HT1080 (cell line): ENCODE measurements at regions not wholly inside any gene's neighbourhood (a gene's known extent, or its start where the extent isn't known, plus 50 kb on each side); places are given as distances from the start of the nearest gene placed in this dataset.
"Not testable (repeated sequence)": the region's sequence is repeated elsewhere in the genome, so short reads cannot be mapped to it uniquely, and the experiment has no call there.

Source experiments
- DNase-seq: peaks from one replicate; pipeline ENCODE4 v3.0.0-alpha.2; 2015; ENCODE audit warnings: low read depth

GRCh38 chr5:91315701-91316100, 67.4 kb downstream of the ARRDC3 start:
- DNase-seq: no peak

DNA sequence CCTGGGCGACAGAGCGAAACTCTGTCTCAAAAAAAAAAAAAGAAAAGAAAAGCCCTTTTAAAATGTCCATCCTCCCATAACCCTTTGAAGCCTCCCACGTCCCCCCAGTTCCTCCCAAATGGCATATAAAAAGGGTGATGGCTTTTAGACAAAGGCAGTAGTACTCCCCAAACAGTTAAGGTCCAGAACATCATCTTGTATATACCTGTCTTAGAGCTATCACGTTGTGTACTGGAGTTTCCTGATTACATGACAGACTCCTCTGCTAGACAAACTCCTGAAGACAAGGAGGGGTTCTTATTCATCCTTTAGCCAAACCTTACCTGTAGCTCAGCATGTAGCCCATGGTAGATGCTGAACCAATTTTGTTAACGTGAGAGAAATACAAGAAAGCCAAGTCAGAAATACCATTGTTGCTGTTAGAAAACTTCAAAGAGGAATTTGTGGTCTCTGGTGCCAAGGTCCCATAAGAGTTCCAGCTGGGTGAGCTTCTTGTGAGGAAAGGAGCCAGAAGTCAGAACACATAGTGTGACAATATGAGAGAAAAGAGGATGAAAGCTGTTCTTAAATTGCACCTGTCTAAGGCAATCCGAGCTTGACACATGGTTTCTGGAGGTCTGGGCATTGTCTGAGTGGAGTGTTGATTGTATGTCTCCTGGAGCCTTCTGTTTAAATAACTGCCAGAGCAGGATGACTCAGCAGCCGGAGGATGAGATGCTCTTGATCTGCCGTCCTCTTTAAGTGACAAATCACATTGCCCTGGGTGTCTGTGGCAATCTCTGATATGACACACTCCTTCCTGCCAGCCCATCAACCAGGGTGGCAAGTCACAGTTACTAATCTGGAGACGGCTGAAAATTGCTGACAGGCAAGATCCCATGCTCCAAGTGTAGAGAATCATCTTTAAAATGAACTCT, 69.1 kb downstream of the ARRDC3 start:
- peak; percentile 99 for DNase-seq

- no peak for DNase-seq
Observed at GRCh38 chr5:91312698-91313097, 70.4 kb downstream of the ARRDC3 start.

GRCh38 chr5:91311697-91312501, 71.2 kb downstream of the ARRDC3 start:
- DNase-seq: peak; percentile 100

DNA sequence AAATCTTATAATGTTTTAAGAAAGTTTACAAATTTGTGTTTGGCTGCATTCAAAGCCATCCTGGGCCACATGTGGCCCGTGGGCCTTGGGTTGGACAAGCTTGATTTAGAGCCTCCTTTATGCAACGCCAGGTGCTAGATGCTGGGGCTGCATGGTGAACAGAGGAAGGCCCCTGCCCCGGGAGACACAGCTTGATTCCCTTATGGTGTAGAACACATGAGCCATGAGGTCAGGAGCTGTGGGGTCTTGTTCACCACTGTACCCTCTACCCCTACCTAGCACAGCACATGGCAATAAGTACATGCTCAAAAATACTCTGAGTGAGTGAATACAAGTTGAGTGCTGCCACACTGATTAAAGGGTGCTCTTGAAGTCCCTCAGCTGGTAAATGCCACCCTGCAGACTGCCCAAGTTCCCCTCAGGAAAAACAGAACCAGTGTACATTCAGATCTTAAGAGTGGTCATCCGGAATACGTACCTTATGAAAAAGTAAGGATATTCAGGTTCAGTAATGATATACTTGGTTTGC, 71.9 kb downstream of the ARRDC3 start:
- no peak for DNase-seq

- DNase-seq: not testable (repeated sequence)
Observed at GRCh38 chr5:91308157-91308556, 75.0 kb downstream of the ARRDC3 start.

DNA sequence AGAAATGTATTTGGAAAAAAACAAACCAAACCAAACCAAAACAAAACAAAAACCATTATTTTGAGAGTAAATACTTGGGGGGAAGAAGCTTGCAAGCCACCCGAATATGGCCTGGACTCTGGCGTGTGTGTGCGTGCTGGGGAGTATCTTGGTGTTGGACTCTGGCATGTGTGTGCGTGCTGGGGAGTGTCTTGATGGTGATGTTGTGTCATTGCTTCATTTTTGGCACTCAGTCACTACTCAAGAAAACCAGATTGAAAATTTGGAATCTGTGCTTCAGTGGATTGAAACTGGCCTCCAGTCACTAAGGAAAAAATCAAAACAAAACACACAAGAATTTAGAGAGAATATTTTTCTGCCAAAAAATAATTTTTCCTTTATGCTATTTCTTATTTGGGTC, 76.1 kb downstream of the ARRDC3 start:
- no peak for DNase-seq

DNA sequence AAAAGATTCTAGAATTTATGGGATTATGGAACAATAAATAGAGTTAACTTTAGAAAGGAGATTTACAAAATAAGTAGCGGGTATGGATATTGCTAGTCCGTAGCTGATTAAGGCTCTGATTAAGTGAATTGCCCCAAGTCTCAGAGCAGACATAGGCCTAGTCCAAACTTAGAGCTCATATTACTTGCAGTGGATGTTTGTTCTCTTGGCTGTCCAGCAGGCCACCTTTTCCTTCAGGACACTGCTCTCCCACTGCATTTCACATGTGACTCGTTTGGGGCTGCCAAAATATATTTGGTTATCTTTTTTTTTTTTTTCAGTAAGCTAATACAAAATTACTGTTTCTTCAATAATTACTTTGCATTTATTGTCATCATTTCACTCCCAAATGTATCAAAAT, 76.6 kb downstream of the ARRDC3 start:
- no peak for DNase-seq

- no peak for DNase-seq
Observed at GRCh38 chr5:91305640-91306039, 77.5 kb downstream of the ARRDC3 start.

DNA sequence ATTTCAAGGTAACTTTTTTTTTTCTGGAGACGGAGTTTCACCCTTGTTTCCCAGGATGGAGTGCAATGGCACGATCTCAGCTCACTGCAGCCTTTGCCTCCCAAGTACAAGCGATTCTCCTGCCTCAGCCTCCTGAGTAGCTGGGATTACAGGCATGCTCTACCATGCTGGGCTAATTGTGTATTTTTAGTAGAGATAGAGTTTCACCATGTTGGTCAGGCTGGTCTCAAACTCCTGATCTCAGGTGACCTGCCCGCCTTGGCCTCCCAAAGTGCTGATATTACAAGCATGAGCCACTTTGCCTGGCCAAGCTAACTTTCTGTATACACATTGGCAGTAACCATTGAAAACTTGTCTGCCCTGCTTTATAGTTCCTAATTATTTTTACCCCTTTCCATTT, 79.1 kb downstream of the ARRDC3 start:
- not testable (repeated sequence) for DNase-seq

DNA sequence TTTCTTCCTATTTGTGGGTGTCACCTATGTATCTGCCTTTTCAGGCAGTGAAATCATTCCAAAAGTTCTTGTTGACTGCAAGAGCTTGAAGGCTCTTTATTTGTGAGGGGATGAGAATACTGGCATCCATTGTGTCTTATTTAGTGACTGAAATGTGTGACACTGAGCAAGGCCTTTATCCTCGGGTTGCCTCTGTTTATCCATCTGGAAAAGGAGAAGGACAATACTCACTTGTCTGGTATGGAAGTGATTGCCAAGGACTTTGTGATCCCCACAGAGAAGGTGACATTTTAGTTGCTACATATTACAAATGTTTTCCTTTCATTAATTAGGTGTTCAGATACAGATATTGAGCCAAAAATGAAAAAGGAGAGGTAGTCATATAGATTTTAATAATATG, 80.2 kb downstream of the ARRDC3 start:
- DNase-seq: no peak

DNA sequence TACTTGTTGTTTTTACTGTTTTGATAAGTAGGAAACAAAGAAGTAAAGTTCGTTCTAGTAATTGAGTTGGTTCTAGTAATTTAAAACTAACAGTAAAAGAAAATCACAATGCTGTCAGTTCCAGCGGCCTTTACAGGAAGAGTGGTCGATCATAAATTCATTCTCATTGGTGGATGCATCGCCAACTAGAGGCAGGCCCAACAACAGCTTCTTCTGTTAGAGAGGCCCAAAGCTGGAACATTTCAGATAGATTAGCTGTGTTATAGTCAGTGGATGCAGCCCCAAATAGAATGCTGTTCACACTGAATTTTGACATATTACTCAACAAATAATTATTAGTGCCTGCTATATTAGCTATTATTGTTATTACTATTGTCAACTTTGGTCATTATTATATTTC, 80.8 kb downstream of the ARRDC3 start:
- DNase-seq: no peak

DNA sequence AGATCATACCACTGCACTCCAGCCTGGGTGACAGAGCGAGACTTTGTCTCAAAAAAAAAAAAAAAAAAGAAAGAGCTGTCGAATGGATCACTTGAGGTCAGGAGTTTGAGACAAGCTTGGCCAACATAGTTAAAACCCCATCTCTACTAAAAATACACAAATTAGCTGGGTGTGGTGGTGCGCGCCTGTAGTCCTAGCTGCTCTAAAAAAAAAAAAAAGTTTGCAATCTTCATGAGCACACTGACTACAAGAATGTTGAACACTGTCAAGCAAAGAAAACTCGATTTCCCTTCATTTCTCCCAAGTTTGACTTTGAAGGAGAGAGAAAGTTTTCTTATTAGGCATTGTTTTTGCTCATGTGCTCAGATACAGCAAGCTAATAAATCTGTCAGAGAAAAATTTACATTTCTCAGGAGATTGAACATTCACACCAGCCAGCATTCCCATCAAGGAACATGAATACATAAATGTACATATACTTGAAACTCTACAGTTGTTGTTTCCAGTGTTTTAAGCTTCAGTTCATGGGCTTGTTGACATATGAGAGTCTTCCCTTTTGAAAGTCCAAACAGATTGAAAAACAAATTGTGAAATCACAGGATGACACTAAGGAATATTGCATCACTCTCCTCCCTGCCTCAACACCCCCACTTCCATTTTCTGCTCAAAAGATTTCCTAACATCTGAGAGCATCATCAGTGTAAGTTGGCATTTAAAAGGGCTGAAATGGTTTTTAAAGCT, 81.8 kb downstream of the ARRDC3 start:
- no peak for DNase-seq

DNA sequence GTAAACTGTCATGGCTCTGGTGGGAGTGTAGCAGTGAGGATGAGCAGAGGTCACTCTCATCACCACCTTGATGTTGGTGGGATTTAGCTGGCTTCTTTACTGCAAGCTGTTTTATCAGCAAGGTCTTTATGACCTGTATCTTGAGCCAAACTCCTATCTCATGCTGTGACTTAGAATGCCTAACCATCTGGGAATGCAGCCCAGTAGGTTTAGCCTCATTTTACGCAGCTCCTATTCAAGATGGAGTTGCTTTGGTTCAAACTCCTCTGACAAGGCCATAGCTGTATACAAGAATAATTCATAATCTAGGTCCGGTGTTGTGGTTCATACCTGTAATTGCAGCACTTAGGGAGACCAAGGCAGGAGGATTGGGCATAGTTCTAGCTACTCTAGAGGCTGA, 85.1 kb downstream of the ARRDC3 start:
- DNase-seq: no peak

DNA sequence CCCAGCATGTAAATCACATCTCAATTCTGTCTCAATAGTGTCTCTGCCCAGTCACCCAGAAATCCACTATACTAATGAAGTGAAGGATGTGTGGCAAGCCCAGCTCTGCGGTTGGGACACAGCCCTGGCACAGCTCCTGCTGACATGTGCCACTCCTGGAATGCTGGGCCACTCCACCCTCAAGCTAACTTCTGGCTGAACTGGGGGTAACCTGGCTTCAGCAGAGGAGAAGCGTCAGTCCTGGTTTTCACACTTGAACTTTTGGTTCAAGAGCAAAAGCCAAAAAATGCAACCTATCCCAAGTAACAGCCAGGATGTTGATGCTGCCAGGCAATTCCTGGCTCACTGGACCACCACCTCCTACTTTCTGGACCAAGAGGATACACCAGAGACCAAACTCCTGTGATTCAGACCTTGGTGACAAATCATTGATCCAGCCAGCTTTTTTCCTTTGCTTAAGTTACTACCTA, 86.4 kb downstream of the ARRDC3 start:
- no peak for DNase-seq

DNA sequence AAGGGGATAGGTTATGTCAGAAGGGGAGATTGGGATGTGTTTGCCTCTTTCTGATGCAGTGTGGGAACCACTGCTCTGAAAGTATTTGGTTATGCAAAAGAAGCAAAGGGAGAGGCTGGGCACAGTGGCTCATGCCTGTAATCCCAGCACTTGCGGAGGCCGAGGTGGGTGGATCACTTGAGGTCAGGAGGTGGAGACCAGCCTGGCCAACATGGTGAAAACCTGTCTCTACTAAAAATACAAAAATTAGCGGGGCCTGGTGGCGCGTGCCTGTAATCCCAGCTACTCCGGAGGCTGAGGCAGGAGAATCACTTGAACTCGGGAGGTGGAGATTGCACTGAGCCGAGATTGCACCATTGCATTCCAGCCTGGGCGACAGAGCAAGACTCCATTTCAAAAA, 87.0 kb downstream of the ARRDC3 start:
- DNase-seq: not testable (repeated sequence)

DNA sequence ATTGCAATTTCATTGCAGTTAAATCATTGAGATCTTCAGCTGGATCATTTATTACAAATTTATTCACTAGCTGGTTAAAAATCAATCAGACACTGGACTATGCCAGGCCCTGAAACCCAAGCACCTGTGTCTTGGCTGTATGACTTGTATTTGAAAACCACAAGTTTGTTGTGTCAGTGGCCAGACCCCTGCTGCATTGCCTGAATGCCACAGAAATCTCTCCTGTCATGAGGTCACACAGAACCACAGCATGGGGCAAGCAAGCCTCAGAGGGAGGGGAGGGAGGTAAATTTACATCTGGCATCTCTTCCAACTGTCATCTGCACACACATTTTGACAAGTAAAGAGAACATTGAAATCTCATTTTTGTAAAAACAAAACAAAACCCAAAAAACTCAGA, 90.0 kb downstream of the ARRDC3 start:
- DNase-seq: peak; percentile 61

GRCh38 chr5:91291628-91292569, 91.2 kb downstream of the ARRDC3 start:
- no peak for DNase-seq

DNA sequence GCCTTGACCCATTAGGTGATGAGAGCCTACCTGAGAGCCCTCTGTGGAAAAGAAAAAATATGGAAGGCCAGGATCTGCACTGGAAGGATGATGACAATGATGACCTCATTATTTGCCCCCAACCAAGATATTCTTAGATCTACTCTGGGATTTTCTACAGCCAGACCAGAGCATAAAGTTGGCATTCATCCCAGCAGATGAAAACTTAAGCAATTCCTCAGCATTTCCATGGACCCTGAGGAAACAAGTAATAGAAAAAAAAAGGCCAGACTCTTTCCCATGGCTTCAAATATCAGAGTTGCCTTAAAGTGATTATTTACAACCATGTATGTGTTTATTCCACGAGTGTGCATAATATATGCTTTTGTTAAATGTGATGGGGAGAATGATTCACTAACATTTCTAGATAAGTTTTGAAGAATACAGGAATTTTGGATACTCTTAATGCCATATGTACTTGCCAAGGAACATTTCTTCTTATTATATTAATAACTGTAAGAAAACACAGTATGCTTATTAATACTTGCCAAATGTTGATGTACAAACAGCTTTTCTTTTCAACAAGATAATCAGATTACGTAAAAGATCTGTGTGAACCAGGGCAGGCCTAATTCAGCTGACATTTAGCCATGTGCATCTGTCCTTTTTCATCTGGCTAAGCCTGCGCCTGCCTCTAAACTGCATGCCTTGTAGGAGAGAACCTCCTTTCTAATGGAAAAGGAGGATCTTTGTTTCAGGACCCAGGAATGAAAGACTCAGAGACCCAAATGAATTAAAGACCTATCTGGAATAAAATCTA, 94.8 kb downstream of the ARRDC3 start:
- peak; percentile 33 for DNase-seq
